AG04450 (cell line): ENCODE measurements at regions not wholly inside any gene's neighbourhood (a gene's known extent, or its start where the extent isn't known, plus 50 kb on each side); places are given as distances from the start of the nearest gene placed in this dataset.

Source experiments
- CTCF ChIA-PET: fragments of 300-600, 350-600 bp; formaldehyde crosslinking; extraction: SDS; loops from one replicate; lab custom pipeline; 2022; ENCODE audit warnings: antibody characterized with exemption, inconsistent platforms; lab: Charles Lee
- POLR2A ChIA-PET: fragments of 350-600 bp; formaldehyde crosslinking; extraction: SDS; loops from one replicate; lab custom pipeline; 2021; ENCODE audit warnings: antibody characterized with exemption, inconsistent platforms; lab: Yijun Ruan, JAX
- DNase-seq: peaks from one replicate; pipeline ENCODE4 v3.0.0-alpha.2; 2011; ENCODE audit warnings: low read depth, low spot score
- H3K27ac ChIP-seq: one replicate; pipeline ENCODE4 v1.5.1; 2012; ENCODE audit warnings: low read depth, low read length, control low read depth
- H3K27me3 ChIP-seq: one replicate; pipeline ENCODE4 v1.6.0; 2012; ENCODE audit warnings: low read length; ENCODE audit not compliant: control insufficient read depth, insufficient read depth
- H3K4me3 ChIP-seq: 2 replicates; pipeline ENCODE4 v1.5.1; 2011; ENCODE audit warnings: mild to moderate bottlenecking, low read depth, low read length, control low read depth
- H3K9me3 ChIP-seq: 2 replicates; pipeline ENCODE4 v1.5.1; 2012; ENCODE audit warnings: low read length; ENCODE audit not compliant: control insufficient read depth, insufficient read depth
- CTCF ChIP-seq: IDR thresholded peaks from 2 replicates; pipeline ENCODE4 v1.5.1; 2011; ENCODE audit warnings: low read depth, low read length, control low read depth, inconsistent platforms

- no peak for TF ChIP-seq CTCF
- H3K27me3 ChIP-seq = no peaks in the 10 kb centered on the region
- CTCF ChIA-PET = no interaction called here
- H3K27ac ChIP-seq = no peak overlapping the region
- H3K9me3 ChIP-seq = no peaks in the 10 kb centered on the region; the same call in 1 of the 2 replicates
- DNase-seq = no peak
- no peak overlapping the region for H3K4me3 ChIP-seq
- POLR2A ChIA-PET = no interaction called here
These were observed 350.3 kb upstream of the FAM98A start for GRCh38 chr2:33949371-33949770.

DNA sequence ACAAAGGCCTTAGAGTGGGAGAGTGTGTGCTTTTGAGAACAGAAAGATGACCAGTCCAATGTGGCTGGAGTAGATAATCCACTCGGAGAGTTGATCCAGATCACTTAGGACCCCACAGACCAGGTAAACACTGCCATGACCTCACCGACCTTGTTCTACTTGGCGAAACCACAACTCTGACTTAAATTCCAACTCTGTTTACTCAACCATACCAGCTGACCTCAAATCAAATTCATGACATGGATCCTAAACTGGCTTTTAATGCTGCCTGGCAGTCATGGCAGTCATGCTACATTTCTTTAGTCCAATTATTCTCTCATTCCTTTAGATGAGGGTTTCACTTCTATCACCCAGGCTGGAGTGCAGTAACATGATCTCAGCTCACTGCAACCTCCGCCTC lies 347.1 kb upstream of the FAM98A start:
- ChIA-PET CTCF (no interaction called here), POLR2A (no interaction called here)
- no peak for TF ChIP-seq CTCF
- Histone ChIP-seq H3K27me3 (no peaks in the 10 kb centered on the region), H3K4me3 (no peak overlapping the region), H3K9me3 (no peaks in the 10 kb centered on the region; the same call in 1 of the 2 replicates), H3K27ac (no peak overlapping the region)
- no peak for DNase-seq

DNA sequence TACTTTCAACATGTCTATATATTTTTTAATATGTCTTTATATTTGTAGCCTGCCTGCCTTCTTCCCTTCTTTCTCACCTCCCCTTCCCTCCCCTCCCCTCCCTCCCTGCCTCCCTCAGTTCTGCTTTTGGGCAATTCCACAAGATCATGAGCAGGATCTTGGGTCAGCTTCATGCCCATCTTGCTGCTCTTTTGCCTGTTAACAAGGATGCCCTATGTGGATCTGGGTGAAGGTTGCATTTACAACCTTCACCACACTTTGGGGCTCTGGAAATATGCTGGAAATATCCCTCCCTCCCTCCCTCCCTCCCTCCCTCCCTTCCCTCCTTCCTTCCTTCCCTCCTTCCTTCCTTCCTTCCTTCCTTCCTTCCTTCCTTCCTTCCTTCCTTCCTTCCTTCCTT lies 334.1 kb upstream of the FAM98A start:
- Histone ChIP-seq H3K4me3 (no peak overlapping the region), H3K27ac (no peak overlapping the region), H3K9me3 (no peaks in the 10 kb centered on the region), H3K27me3 (no peaks in the 10 kb centered on the region)
- no peak for DNase-seq
- TF ChIP-seq CTCF = no peak
- ChIA-PET CTCF (no interaction called here), POLR2A (no interaction called here)

- DNase-seq = no peak
- no peaks in the 10 kb centered on the region for H3K27me3 ChIP-seq
- POLR2A ChIA-PET = no interaction called here
- no peak for TF ChIP-seq CTCF
- H3K27ac ChIP-seq = no peak overlapping the region
- no peak overlapping the region for H3K4me3 ChIP-seq
- no peaks in the 10 kb centered on the region for H3K9me3 ChIP-seq
- CTCF ChIA-PET = no interaction called here
These were observed 332.1 kb upstream of the FAM98A start for GRCh38 chr2:33931164-33931563.

DNA sequence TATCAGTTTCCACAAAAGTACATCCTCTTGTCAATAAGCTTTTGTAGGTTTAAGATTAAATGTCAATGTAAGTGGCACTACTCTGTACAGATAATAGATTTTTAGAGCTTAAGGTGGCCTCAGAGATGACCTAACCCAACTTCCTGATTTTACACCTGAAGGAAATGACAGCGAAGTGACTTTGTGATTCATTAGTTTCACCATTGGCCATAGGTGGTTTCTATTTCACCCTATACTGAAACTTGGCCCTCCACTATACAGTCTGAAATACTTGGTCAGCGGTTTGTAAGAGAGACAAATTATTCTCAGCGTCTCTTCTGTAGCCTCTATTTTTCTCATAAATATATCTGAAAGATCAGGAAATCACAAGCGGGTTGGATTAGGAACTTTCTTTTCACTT lies 330.4 kb upstream of the FAM98A start:
- Histone ChIP-seq H3K27me3 (no peaks in the 10 kb centered on the region), H3K9me3 (no peaks in the 10 kb centered on the region), H3K4me3 (no peak overlapping the region), H3K27ac (no peak overlapping the region)
- ChIA-PET POLR2A (no interaction called here), CTCF (no interaction called here)
- DNase-seq = no peak
- TF ChIP-seq CTCF = no peak
